ENCODE measurements at regions not wholly inside any gene's neighbourhood (a gene's known extent, or its start where the extent isn't known, plus 50 kb on each side); places are given as distances from the start of the nearest gene placed in this dataset.

DNA sequence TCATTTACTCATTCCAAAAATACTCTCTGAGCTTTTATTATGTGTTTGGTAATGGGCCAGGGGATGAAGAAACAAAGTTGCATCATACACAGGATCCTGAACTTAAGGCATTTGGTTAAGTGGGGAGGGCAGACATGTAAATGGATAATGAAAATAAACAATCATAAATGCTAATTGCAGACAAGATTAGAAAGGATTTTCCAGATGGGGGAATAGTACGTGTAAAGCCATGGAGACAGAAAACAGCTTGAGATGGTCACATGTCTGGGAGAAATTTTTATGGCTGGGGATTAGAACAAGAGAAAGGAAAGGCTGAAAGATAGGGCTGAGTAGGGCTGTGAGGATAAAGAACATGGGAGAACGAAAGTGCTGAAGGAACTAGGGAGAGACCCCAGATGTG lies 534.3 kb upstream of the LARGE1 start:
- DNase-seq = no peak

DNA sequence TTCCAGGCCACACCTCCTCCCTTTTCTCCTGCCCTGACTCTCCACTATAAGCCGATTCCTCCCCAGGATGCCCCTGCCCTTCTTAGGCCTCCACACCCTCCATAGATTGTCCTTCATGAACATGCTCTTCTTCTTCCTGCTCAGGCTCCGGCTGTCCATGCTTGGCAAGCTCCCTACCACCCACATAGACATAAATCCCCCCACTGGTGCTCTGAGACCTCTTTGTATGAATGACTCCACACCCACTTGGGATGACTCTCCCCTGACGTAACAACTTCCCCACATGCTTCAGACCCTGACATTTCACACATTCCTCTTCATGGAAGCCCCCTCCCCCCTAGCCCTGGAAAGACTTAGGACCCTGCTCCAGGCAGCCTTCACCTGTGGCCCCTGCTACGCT lies 542.5 kb upstream of the LARGE1 start:
- DNase-seq = no peak

GRCh38 chr22:34475886-34476285 lies 555.6 kb upstream of the LARGE1 start:
- no peak for DNase-seq

DNA sequence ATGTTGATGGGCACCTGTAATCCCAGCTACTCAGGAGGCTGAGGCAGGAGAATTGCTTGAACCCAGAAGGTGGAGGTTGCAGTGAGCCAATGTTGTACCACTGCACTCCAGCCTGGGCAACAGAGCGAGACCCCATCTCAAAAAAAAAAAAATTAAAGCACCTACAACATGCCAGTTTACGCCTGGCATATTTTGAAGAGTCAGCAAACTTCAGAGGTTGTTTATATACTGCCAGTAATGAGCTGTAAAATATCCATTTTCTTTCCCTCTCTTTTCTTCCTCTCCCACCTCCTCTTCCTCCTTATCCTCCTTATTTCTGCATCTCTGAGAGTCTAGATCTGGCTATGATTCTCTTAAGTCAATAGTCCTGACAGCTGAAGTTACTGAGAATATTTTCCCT lies 556.5 kb upstream of the LARGE1 start:
- DNase-seq = no peak

DNA sequence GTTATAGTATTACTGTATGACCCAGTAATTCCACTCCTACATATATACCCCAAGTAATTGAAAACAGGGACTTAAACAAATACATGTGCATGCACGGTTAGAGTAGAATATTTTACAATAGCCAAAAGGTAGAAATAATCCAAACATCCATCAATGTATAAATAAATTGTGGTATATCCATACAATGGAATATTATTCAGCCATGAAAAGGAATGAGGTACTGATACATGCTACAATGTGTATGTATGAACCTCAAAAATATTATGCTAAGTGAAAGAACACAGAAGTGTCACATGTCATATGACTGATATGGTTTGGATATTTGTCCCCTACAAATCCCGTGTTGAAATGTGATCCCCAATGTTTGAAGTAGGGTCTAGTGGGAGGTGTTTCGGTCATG lies 560.8 kb upstream of the LARGE1 start:
- DNase-seq = no peak

GRCh38 chr22:34486381-34486780 lies 566.1 kb upstream of the LARGE1 start:
- no peak for DNase-seq

GRCh38 chr22:34489861-34490260 lies 569.6 kb upstream of the LARGE1 start:
- DNase-seq = no peak

DNA sequence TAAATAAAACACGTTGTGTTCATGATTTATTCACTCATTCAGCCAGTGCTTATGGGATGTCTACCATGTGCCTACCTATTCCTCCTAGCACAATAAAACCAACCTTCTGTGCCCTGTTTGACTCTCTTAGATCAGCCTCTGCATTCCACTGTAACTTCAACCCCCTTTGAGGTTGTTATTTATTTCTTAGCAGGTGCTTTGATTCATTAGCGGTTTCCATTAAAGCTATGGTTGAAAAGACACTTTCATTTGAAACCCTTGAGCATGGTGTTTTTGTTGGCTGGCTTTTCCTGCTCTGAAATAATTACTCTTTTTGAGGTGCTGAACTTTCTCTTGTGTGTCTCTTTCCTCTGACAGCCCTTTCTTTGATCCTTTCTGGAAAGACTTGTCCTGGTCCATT lies 570.6 kb upstream of the LARGE1 start:
- no peak for DNase-seq

GRCh38 chr22:34493486-34493885 lies 572.5 kb upstream of the ISX start:
- DNase-seq = no peak

DNA sequence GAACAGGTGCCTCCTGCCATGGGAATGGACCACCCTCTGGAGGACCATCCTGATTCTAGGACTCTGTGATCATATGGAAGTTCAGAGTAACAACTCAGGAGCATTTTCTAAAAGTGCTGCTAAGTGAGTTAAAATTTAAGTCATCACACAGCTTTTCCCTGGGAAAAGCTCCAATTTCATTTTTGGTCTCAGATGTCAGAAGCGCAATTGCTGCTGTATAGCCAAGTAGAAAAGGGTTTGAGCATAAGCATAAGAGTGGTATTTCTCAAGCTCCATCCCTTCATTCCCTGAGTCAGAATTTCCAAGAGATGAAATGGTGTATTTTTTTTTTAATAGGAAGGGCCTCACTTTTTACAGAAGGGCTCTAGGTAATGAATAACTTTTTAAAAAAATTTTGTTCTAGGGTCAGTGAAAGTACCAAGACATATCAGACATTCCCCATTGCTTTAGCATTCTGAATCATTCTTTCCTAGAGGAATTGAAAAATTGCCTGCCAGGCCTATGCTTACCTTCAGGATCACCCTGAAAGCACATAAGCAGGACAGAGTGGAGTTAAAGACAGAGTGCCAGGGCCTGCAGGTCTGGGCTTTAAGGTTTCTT lies 564.5 kb upstream of the ISX start:
- DNase-seq = no peak

- DNase-seq = no peak
Observed at GRCh38 chr22:34502821-34503220, 563.1 kb upstream of the ISX start.

DNA sequence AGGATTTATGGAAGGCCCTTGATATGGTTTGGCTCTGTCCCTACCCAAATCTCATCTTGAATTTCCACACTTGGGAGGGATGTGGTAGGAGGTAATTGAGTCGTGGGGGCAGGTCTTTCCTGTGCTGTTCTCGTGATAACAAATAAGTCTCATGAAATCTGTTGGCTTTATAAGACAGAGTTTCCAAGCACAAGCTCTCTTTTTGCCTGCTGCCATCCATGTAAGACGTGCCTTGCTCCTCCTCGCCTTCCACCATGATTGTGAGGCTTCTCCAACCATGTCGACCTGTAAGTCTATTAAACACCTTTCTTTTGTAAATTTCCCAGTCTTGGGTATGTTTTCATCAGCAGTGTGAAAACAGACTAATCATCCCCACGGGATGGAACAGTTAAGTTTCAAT lies 557.2 kb upstream of the ISX start:
- DNase-seq = no peak

GRCh38 chr22:34526681-34527080 lies 539.3 kb upstream of the ISX start:
- DNase-seq = no peak

DNA sequence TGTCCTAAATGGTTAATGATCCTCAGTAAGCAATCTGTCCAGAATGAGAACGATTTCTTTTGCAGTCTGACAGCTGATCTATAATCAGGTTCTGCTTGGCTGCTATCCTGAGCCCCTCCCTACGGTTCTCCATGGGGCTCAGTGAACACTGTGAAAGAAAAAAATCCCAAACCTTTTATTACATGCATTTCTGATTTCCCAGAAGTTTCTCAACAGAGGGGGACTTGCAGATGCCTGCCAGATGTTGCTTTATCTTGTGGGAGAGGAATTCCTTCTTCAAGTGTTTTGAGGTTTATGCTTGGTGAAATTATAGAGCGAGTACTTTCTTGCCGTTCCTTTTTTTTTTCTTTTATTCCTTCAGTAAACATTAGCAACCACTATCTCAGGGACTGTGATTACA lies 531.9 kb upstream of the ISX start:
- DNase-seq = no peak

DNA sequence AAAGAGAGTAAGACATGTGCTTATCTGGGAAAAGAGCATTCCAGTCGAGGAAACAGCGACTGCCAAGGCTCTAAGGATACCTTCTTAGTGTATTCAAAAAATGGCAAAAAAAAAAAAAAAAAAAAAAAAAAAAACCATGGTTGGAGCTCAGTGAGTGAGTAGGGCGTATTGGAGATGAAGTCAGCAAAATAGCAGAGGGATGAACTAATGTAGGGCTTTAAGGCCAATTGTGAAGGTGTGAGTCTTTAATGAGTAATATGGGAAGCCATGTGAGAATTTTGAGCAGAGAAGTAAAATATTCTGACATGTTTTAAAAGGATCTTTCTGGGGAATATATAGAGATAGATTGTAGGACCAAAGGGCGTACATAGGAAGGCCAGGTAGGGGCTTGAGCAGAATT lies 498.6 kb upstream of the ISX start:
- DNase-seq = no peak

DNA sequence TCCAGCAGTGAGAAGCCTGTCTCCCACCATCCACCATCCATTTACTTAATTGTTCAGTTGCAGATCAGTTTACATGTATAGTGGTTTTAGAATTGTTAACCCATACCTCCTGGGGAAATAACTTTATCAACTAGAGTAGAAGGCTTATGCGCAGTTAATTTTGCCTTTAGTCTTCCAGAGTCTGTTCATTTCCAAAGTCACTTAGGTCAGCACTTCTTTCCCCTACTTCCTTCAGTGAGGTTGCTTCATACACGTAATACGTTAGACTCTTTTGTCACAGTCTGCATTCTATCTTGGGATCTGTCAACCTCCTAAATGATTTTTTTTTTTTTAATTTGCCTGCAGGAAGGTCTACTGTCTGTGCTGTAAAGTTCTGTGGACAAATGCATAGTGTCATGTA lies 495.6 kb upstream of the ISX start:
- no peak for DNase-seq

DNA sequence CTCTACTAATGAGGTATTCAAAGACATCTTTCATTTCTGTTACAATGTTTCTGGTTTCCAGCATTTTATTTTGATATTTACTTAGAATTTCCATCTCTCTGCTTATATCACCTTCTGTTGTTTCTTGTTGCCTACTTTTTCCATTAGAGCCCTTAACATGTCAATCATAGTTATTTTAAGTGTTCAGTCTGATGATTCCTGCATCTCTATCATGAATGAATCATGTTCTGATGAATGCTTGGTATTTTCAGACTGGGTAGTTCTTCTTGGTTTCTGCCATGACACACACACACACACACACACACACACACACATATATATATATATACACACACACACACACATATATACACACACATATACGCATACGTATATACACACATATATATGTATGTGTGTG lies 486.4 kb upstream of the ISX start:
- DNase-seq = no peak

DNA sequence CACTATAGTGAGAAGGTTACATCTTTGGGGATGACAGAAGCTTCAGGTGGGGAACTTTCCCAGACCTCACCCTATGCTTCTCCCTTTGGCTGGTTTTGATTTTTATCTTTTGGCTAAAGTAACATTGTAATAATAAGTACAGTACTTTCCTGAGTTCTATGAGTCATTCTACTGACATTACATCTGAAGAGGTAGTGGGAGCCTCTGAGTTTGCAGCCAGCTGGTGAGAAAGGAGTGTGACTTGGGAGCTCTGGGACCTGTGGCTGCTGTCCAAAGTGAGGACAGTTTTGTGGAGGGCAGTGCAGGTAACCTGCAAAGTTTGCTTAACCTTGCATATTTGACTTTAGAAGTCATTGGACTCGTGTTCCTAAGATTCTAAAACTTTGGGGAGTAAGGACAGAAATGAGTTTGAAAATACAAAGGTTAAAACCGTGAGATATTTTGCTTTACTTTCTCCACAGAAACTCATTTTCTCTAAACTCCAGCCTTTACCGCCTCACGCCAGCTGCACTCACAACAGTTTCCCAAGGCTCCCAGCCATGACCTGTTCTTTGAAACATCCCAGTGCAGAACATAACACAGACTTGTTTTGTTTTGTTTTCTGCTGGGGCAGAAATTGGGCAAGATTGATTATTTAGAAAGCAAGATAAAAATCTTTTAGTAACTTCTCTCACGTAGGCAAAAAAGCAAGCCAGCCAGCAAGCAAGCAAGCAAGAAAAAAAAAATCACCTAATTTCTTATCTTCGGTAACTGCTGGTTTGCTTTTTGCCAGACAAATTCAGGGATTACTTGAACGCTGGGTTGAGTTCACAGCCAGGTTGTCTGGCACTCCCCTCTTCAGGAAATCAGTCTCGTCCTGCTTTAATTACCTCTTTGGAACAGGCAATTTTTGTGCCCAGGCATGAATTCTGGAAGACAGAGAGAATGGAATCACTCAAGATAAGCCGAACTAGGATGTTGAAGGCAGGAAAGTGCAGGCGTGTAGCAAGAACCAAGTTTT lies 478.3 kb upstream of the ISX start:
- DNase-seq = no peak

DNA sequence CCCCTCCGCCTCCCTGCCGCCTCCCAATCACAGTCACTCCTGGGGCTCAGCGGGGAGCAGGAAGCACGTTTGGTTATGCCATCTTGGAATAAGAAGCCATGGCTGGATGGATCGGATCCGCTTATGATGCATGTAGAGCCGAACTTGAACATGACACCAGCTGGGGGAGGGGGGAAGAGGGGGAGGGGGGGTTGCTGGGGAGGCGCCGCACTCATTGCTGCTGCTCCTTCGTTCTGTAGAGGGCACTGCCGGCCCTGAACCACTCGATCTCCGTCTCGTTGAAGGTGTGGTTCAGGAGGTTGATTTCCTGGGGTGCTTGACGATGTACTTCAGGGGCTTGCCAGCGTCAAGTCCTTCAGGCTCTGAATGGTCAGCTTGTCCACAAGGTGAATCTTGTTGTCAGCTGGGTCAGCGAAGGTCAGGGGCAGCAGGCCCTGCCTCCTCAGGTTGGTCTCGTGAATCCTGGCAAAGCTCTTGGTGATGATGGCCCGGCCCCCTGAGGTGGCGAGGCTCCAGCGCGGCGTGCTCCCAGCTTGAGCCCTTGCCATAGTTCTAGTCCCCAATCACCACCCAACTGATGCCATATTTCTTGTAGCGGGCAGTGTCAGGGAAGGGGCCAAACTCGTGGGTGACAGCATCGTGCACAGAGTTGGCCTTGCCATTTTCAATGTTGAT lies 476.9 kb upstream of the ISX start:
- no peak for DNase-seq

DNA sequence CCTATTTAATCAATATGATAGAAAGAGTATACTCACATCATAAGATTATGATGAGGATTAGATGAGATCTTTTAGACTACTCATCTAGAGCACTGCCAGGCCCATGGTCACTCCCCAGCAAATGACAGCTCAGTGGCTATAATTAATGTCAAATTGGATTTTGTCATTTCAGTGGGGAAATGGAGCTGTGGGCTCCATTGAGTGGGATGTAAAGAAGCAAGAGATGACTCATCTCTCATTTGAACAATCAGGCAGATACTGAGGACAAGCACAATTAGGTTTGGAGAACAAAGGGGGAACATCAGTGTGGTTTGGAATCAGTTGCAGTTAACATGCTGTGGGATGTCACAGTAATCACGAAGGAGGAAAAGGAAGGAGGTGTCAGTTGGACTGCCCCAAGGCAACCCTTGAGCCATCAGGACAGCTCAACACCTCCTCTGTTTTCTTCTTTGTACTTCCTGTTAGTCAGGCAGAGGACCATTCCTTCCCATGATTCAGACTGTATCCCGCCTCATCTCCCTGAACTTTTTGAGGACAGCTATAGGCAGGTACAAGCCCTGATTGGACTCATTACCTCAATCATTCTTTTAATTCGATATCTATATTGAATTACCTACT lies 473.7 kb upstream of the ISX start:
- no peak for DNase-seq

DNA sequence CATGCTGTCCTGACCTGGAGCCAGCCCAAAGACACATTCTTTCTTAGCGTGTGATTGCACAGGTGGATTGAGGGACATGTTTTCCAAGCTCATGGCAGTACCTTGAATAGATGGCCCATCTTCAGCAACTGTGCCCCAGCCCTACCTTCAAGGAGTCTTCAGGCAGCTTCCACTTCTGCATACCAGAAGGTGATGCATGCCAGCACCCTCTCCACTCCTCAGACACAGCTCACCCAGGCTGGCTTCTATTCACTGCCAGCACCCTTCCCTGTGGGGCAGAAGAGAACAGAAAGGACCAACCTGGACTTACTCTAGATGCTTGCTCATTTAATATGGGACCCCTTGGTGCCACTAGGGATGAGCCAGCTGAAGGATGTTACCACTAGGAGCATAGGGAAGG lies 466.4 kb upstream of the ISX start:
- DNase-seq = no peak

GRCh38 chr22:34604312-34604711 lies 461.6 kb upstream of the ISX start:
- no peak for DNase-seq

DNA sequence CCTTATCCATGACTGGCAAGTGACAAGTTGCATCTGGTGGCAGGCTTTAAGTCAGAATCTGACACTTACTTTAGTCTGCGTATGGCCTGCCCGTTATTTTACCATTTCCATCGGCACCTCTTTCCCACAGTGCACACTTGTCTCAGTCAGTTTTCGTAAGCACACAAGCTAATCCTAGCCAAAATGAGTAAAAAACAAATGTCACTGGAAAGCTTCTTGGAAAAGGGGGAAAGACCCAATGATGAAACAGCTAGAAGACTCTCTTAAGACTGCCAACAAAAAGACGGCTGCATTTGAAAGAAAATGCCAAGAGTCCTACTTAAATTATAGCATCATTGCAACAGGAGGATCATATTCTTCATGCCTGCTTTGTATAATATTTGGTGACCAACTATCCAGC lies 457.9 kb upstream of the ISX start:
- no peak for DNase-seq
